Astrocyte of the spinal cord (primary cell): ENCODE measurements at regions not wholly inside any gene's neighbourhood (a gene's known extent, or its start where the extent isn't known, plus 50 kb on each side); places are given as distances from the start of the nearest gene placed in this dataset.

Experiments
- DNase-seq: peaks from one replicate; pipeline ENCODE4 v3.0.0; 2011; ENCODE audit warnings: low read depth, low spot score
- H3K4me3 ChIP-seq: 2 replicates; pipeline ENCODE4 v1.5.1; 2011; ENCODE audit warnings: low read depth, mild to moderate bottlenecking, low read length, moderate library complexity
- in situ Hi-C: cut with HindIII; loops from 2 replicates; pipeline ENCODE4 v1.10.0; 2017; ENCODE audit warnings: low sequenced_read_pairs
- TF ChIP-seq, protein P1 (sequence below): IDR thresholded peaks from 2 replicates; pipeline ENCODE4 v1.5.1; 2012; ENCODE audit warnings: low read depth, mild to moderate bottlenecking, low read length, inconsistent platforms

GRCh38 chr9:79120533-79120932 is 451.2 kb upstream of the TLE4 start:
- TF ChIP-seq, protein P1, sequence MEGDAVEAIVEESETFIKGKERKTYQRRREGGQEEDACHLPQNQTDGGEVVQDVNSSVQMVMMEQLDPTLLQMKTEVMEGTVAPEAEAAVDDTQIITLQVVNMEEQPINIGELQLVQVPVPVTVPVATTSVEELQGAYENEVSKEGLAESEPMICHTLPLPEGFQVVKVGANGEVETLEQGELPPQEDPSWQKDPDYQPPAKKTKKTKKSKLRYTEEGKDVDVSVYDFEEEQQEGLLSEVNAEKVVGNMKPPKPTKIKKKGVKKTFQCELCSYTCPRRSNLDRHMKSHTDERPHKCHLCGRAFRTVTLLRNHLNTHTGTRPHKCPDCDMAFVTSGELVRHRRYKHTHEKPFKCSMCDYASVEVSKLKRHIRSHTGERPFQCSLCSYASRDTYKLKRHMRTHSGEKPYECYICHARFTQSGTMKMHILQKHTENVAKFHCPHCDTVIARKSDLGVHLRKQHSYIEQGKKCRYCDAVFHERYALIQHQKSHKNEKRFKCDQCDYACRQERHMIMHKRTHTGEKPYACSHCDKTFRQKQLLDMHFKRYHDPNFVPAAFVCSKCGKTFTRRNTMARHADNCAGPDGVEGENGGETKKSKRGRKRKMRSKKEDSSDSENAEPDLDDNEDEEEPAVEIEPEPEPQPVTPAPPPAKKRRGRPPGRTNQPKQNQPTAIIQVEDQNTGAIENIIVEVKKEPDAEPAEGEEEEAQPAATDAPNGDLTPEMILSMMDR = no peak
- in situ Hi-C loops = no loop called here
- no peak overlapping the region for H3K4me3 ChIP-seq
- DNase-seq = no peak

DNA sequence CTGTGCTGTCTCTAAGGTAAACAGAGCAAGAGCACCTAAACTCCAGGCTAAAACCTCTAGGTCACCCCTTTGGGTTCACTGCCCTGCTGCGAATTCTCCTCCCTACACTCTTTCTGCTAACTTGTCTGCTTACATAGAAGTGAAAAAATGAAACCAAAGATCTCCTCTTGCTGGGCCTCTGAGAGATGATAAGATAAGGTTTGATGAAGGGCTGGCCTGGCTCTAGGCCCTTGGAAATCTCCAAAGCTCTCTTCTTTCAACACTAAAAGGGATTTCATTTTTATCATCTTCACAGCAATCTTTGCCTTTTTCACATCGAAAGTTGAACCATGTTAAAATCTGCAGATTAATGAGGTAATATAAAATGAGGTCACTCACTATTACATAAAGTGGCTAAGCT is 450.8 kb upstream of the TLE4 start:
- TF ChIP-seq, protein P1 = no peak
- DNase-seq = no peak
- no peak overlapping the region for H3K4me3 ChIP-seq
- in situ Hi-C loops = no loop called here

DNA sequence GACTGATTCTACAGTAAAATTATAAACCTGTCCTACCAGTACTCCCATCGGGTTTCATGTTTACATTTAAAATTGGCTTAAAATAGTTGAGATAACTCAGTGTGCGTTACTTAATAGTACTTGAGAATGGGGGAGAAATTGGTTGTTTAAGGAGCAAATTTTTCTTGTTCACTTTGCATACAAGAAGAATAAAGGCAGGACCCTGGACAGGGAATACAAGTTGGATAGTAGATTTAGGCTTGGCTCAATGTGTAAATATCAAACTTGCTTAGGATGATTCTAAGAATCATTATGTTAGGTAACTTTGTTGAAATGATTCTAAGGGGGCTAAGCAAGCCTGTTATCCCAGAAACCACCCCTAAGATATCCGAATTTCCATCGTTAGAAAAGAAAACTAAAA is 448.4 kb upstream of the TLE4 start:
- TF ChIP-seq, protein P1 = no peak
- H3K4me3 ChIP-seq = no peak overlapping the region
- in situ Hi-C loops = no loop called here
- DNase-seq = peak; percentile 32

GRCh38 chr9:79127661-79128060 is 444.1 kb upstream of the TLE4 start:
- no peak overlapping the region for H3K4me3 ChIP-seq
- TF ChIP-seq, protein P1 = no peak
- in situ Hi-C loops = loop anchor here (25.0 kb wide), 1 partner anchor 435 kb away; the partner anchor contains the start of gene TLE4
- no peak for DNase-seq

GRCh38 chr9:79129865-79130480 is 441.8 kb upstream of the TLE4 start:
- peak; percentile 68 for DNase-seq
- no peak overlapping the region for H3K4me3 ChIP-seq
- TF ChIP-seq, protein P1 = peak; percentile 91
- in situ Hi-C loops = loop anchor here (25.0 kb wide), 1 partner anchor 432 kb away; the partner anchor contains the start of gene TLE4

- in situ Hi-C loops = loop anchor here (25.0 kb wide), 1 partner anchor 431 kb away; the partner anchor contains the start of gene TLE4
- no peak overlapping the region for H3K4me3 ChIP-seq
- no peak for DNase-seq
- TF ChIP-seq, protein P1 = no peak
Observed at GRCh38 chr9:79131246-79131774, 440.5 kb upstream of the TLE4 start.
